Body of pancreas (tissue), 4 donors: ENCODE measurements at regions not wholly inside any gene's neighbourhood (a gene's known extent, or its start where the extent isn't known, plus 50 kb on each side); places are given as distances from the start of the nearest gene placed in this dataset.

Experiments used
- CTCF ChIP-seq, 7 experiments: fragments of 450-650 bp in 4 of 7; fragments of 200-600 bp in 3 of 7; sonication (generic) in 3 of 7; IDR thresholded peaks; one replicate each; pipeline ENCODE4 v1.5.1; 2016 to 2019; ENCODE audit warnings: antibody characterized with exemption in 7 of 7
- POLR2A ChIP-seq, 3 donors: fragments of 450-650 bp; IDR thresholded peaks; one replicate each; pipeline ENCODE4 v1.6.1; 2016; ENCODE audit warnings: antibody characterized with exemption in 3 of 3, mild to moderate bottlenecking in 2 of 3

- TF ChIP-seq CTCF (IDR thresholded peaks at IDR 0.05): no peak
- TF ChIP-seq POLR2A (IDR thresholded peaks at IDR 0.05): no peak
These were observed 441.4 kb downstream of the KDM5D start for GRCh38 chrY:19303136-19303535.
